SK-N-SH (cell line): ENCODE measurements at regions not wholly inside any gene's neighbourhood (a gene's known extent, or its start where the extent isn't known, plus 50 kb on each side); places are given as distances from the start of the nearest gene placed in this dataset.

ENCODE experiments used
- CTCF ChIA-PET: fragments of 300-600, 350-600 bp; formaldehyde crosslinking; extraction: SDS; loops from one replicate; lab custom pipeline; 2021; lab: Yijun Ruan, JAX
- POLR2A ChIA-PET: fragments of 350-600 bp; sonication (Branson Sonifier 250); formaldehyde crosslinking; extraction: SDS; loops from one replicate; lab custom pipeline; 2020; ENCODE audit warnings: antibody characterized with exemption, inconsistent platforms; lab: Yijun Ruan, JAX
- DNase-seq: peaks from one replicate; pipeline ENCODE4 v3.0.0; 2012
- H2AFZ ChIP-seq: fragments of 200-600 bp; sonication (generic); 2 replicates; pipeline ENCODE4 v1.8.1; 2016; ENCODE audit warnings: antibody characterized with exemption, mild to moderate bottlenecking, low read depth
- H3F3A ChIP-seq: fragments of 200-600 bp; sonication (generic); replicated peaks from 2 replicates; pipeline ENCODE3; 2016; ENCODE audit warnings: antibody characterized with exemption, mild to moderate bottlenecking; ENCODE audit not compliant: insufficient read depth
- H3K27ac ChIP-seq, 2 experiments: fragments of 200-500 bp in 1 of 2; fragments of 200-600 bp in 1 of 2; sonication (Bioruptor generic) in 1 of 2; sonication (generic), shearing (Covaris generic) in 1 of 2; 2 replicates each; pipeline versions ENCODE4 v1.5.1 to v1.6.1; 2014 to 2016; ENCODE audit warnings: low read depth in 2 of 2, inconsistent platforms in 1 of 2, low read length in 1 of 2, mild to moderate bottlenecking in 1 of 2, mixed read lengths in 1 of 2
- H3K27me3 ChIP-seq: fragments of 200-600 bp; sonication (generic), shearing (Covaris generic); 2 replicates; pipeline ENCODE4 v1.6.1; 2016; ENCODE audit warnings: mixed run types; ENCODE audit not compliant: insufficient read depth
- H3K36me3 ChIP-seq, 2 experiments: fragments of 200-500 bp in 1 of 2; fragments of 200-600 bp in 1 of 2; sonication (Bioruptor generic) in 1 of 2; sonication (generic) in 1 of 2; replicated peaks in 1 of 2; 2 replicates each; pipeline versions ENCODE3 to v1.5.1; 2014 to 2016; ENCODE audit warnings: low read length in 1 of 2, mild to moderate bottlenecking in 1 of 2; ENCODE audit not compliant: insufficient read depth in 2 of 2, control insufficient read depth in 1 of 2
- H3K4me1 ChIP-seq, 2 experiments: fragments of 200-500 bp in 1 of 2; fragments of 200-600 bp in 1 of 2; sonication (Bioruptor generic) in 1 of 2; sonication (generic), shearing (Covaris generic) in 1 of 2; 2 replicates each; pipeline versions ENCODE4 v1.5.1 to v1.6.1; 2014 to 2016; ENCODE audit warnings: low read depth in 1 of 2, low read length in 1 of 2, mixed run types in 1 of 2; ENCODE audit not compliant: insufficient read depth in 2 of 2, control insufficient read depth in 1 of 2
- H3K4me2 ChIP-seq: fragments of 200-600 bp; sonication (generic), shearing (Covaris generic); 2 replicates; pipeline ENCODE4 v1.6.1; 2017; ENCODE audit warnings: mixed run types
- H3K4me3 ChIP-seq, 2 experiments: fragments of 200-500 bp in 1 of 2; fragments of 200-600 bp in 1 of 2; sonication (Bioruptor generic) in 1 of 2; sonication (generic), shearing (Covaris generic) in 1 of 2; 2 replicates each; pipeline versions ENCODE4 v1.5.1 to v1.8.1; 2014 to 2016; ENCODE audit warnings: low read depth in 2 of 2, inconsistent platforms in 1 of 2, low read length in 1 of 2, mild to moderate bottlenecking in 1 of 2, mixed read lengths in 1 of 2, moderate library complexity in 1 of 2
- H3K79me2 ChIP-seq: fragments of 200-600 bp; sonication (generic); 2 replicates; pipeline ENCODE4 v1.8.1; 2017; ENCODE audit warnings: mild to moderate bottlenecking; ENCODE audit not compliant: insufficient read depth
- H3K9ac ChIP-seq: fragments of 200-600 bp; sonication (generic); 2 replicates; pipeline ENCODE4 v1.6.1; 2017; ENCODE audit warnings: mixed run types
- H3K9me2 ChIP-seq: fragments of 200-600 bp; sonication (generic); 2 replicates; pipeline ENCODE4 v1.6.1; 2017; ENCODE audit warnings: mixed run types
- H3K9me3 ChIP-seq: fragments of 200-600 bp; sonication (generic); 2 replicates; pipeline ENCODE4 v1.6.1; 2017; ENCODE audit warnings: mixed run types, mild to moderate bottlenecking, moderate library complexity
- H4K20me1 ChIP-seq: fragments of 200-600 bp; sonication (generic); 2 replicates; pipeline ENCODE4 v1.6.1; 2017; ENCODE audit warnings: mild to moderate bottlenecking, mixed run types; ENCODE audit not compliant: insufficient read depth
- CHD2 ChIP-seq: fragments of 150-350 bp; IDR thresholded peaks from 2 replicates; pipeline ENCODE4 v1.6.1; 2018; ENCODE audit warnings: low read length; ENCODE audit not compliant: partially characterized antibody
- ELF1 ChIP-seq: IDR thresholded peaks from 2 replicates; pipeline ENCODE4 v1.4.0; 2012
- EP300 ChIP-seq, 2 experiments: IDR thresholded peaks; 2 replicates each; pipeline versions ENCODE4 v1.4.0 to v1.6.1; 2012; ENCODE audit warnings: borderline replicate concordance in 1 of 2, low read depth in 1 of 2, low read length in 1 of 2
- FOSL2 ChIP-seq: IDR thresholded peaks from 2 replicates; pipeline ENCODE4 v1.4.0; 2012; ENCODE audit warnings: low read depth, mild to moderate bottlenecking, moderate library complexity, borderline replicate concordance
- FOXM1 ChIP-seq: IDR thresholded peaks from 2 replicates; pipeline ENCODE4 v1.4.0; 2012; ENCODE audit warnings: low read depth, mild to moderate bottlenecking
- IRF3 ChIP-seq: fragments of 150-350 bp; IDR thresholded peaks from 2 replicates; pipeline ENCODE4 v1.6.1; 2016; ENCODE audit warnings: mild to moderate bottlenecking, low read depth, low read length
- JUND ChIP-seq: IDR thresholded peaks from 2 replicates; pipeline ENCODE4 v1.4.0; 2012
- NFIC ChIP-seq: IDR thresholded peaks from 2 replicates; pipeline ENCODE4 v1.4.0; 2012; ENCODE audit warnings: borderline replicate concordance
- NRF1 ChIP-seq: IDR thresholded peaks from 2 replicates; pipeline ENCODE4 v1.6.1; 2012; ENCODE audit warnings: low read depth, mild to moderate bottlenecking, low read length
- POLR2AphosphoS5 ChIP-seq: IDR thresholded peaks from 2 replicates; pipeline ENCODE4 v1.6.1; 2012; ENCODE audit warnings: low read depth, low read length
- RAD21 ChIP-seq: IDR thresholded peaks from 2 replicates; pipeline ENCODE4 v1.6.1; 2012; ENCODE audit warnings: mild to moderate bottlenecking, low read length
- RCOR1 ChIP-seq: fragments of 150-350 bp; IDR thresholded peaks from 2 replicates; pipeline ENCODE4 v1.6.1; 2017; ENCODE audit warnings: antibody characterized with exemption, low read length
- RXRA ChIP-seq: IDR thresholded peaks from 2 replicates; pipeline ENCODE4 v1.4.0; 2012; ENCODE audit warnings: low read depth, mild to moderate bottlenecking, borderline replicate concordance
- SIN3A ChIP-seq: IDR thresholded peaks from 2 replicates; pipeline ENCODE4 v1.6.1; 2012; ENCODE audit warnings: low read depth, mild to moderate bottlenecking, low read length, moderate library complexity, borderline replicate concordance
- TAF1 ChIP-seq: IDR thresholded peaks from 2 replicates; pipeline ENCODE4 v1.6.1; 2012; ENCODE audit warnings: low read depth, mild to moderate bottlenecking, low read length, moderate library complexity, borderline replicate concordance
- TCF12 ChIP-seq: IDR thresholded peaks from 2 replicates; pipeline ENCODE4 v1.4.0; 2012
- WGBS: methylation state at CpG from one replicate; pipeline ENCODE4 v1.1.6; 2017; ENCODE audit warnings: low lambda C conversion rate; 5-methylcytosine and 5-hydroxymethylcytosine counted together
- TF ChIP-seq, protein P1 (sequence below): IDR thresholded peaks from 2 replicates; pipeline ENCODE4 v1.4.0; 2012; ENCODE audit warnings: low read depth, borderline replicate concordance
- TF ChIP-seq, protein P2 (sequence below): IDR thresholded peaks from 2 replicates; pipeline ENCODE4 v1.4.0; 2012; ENCODE audit warnings: low read depth, borderline replicate concordance

GRCh38 chr5:39618391-39618790 lies 193.6 kb upstream of the DAB2 start:
- no peak overlapping the region for H3K4me2 ChIP-seq
- WGBS = 54% methylated on average over 5 of the region's 5 CpGs
- CTCF ChIA-PET = no interaction called here
- no peaks in the 10 kb centered on the region for H3K36me3 ChIP-seq
- no peak overlapping the region for H3K4me3 ChIP-seq
- H3F3A ChIP-seq = no peaks in the 10 kb centered on the region
- no peaks in the 10 kb centered on the region for H3K79me2 ChIP-seq
- H3K9ac ChIP-seq = no peak overlapping the region
- POLR2A ChIA-PET = no interaction called here
- DNase-seq = no peak
- H3K9me3 ChIP-seq = no peaks in the 10 kb centered on the region
- peaks cover 25% of the 10 kb centered on the region; the same call in 1 of the 2 replicates for H3K27me3 ChIP-seq
- H4K20me1 ChIP-seq = no peaks in the 10 kb centered on the region
- no peaks in the 10 kb centered on the region for H3K4me1 ChIP-seq
- H3K27ac ChIP-seq = no peak overlapping the region
- H2AFZ ChIP-seq = no peak overlapping the region
- TF ChIP-seq RCOR1 (no peak), POLR2AphosphoS5 (no peak), FOXM1 (no peak), ELF1 (no peak), TAF1 (no peak), IRF3 (no peak), JUND (no peak), SIN3A (no peak), NFIC (no peak), FOSL2 (no peak), RXRA (no peak), CHD2 (no peak), NRF1 (no peak), EP300 (IDR thresholded peaks at IDR 0.05; ENCODE audit: borderline replicate concordance in 1 of 2, low read depth in 1 of 2, low read length in 1 of 2) (no peak), RAD21 (no peak), TCF12 (no peak)
- TF ChIP-seq, protein P1, sequence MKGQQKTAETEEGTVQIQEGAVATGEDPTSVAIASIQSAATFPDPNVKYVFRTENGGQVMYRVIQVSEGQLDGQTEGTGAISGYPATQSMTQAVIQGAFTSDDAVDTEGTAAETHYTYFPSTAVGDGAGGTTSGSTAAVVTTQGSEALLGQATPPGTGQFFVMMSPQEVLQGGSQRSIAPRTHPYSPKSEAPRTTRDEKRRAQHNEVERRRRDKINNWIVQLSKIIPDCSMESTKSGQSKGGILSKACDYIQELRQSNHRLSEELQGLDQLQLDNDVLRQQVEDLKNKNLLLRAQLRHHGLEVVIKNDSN = no peak
- TF ChIP-seq, protein P2, sequence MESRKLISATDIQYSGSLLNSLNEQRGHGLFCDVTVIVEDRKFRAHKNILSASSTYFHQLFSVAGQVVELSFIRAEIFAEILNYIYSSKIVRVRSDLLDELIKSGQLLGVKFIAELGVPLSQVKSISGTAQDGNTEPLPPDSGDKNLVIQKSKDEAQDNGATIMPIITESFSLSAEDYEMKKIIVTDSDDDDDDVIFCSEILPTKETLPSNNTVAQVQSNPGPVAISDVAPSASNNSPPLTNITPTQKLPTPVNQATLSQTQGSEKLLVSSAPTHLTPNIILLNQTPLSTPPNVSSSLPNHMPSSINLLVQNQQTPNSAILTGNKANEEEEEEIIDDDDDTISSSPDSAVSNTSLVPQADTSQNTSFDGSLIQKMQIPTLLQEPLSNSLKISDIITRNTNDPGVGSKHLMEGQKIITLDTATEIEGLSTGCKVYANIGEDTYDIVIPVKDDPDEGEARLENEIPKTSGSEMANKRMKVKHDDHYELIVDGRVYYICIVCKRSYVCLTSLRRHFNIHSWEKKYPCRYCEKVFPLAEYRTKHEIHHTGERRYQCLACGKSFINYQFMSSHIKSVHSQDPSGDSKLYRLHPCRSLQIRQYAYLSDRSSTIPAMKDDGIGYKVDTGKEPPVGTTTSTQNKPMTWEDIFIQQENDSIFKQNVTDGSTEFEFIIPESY = no peak
- no peaks in the 10 kb centered on the region for H3K9me2 ChIP-seq
